ENCODE measurements at regions not wholly inside any gene's neighbourhood (a gene's known extent, or its start where the extent isn't known, plus 50 kb on each side); places are given as distances from the start of the nearest gene placed in this dataset.

- TF ChIP-seq TAF1 (IDR thresholded peaks at IDR 0.05; ENCODE audit: borderline replicate concordance, insufficient read depth, low read length) (no peak), FOXP2 (optimal IDR thresholded peaks at IDR 0.05; ENCODE audit: borderline replicate concordance, extremely low read depth, extremely low read length, insufficient read depth) (no peak), REST (IDR thresholded peaks at IDR 0.05; ENCODE audit: insufficient read depth in 1 of 2, low read depth in 2 of 2, low read length in 2 of 2) (no peak), SIN3A (IDR thresholded peaks at IDR 0.05; ENCODE audit: borderline replicate concordance, insufficient read depth, low read length) (no peak), POLR2AphosphoS5 (IDR thresholded peaks at IDR 0.05; ENCODE audit: low read depth, low read length) (no peak)
Observed at GRCh38 chr15:96200357-96200967, 130.0 kb upstream of the NR2F2 start.

GRCh38 chr15:96201696-96202095 lies 128.8 kb upstream of the NR2F2 start:
- TF ChIP-seq FOXP2 (optimal IDR thresholded peaks at IDR 0.05; ENCODE audit: borderline replicate concordance, extremely low read depth, extremely low read length, insufficient read depth) (no peak), TAF1 (IDR thresholded peaks at IDR 0.05; ENCODE audit: borderline replicate concordance, insufficient read depth, low read length) (no peak), SIN3A (IDR thresholded peaks at IDR 0.05; ENCODE audit: borderline replicate concordance, insufficient read depth, low read length) (no peak), POLR2AphosphoS5 (IDR thresholded peaks at IDR 0.05; ENCODE audit: low read depth, low read length) (no peak), REST (IDR thresholded peaks at IDR 0.05; ENCODE audit: insufficient read depth in 1 of 2, low read depth in 2 of 2, low read length in 2 of 2) (no peak)

- TF ChIP-seq POLR2AphosphoS5 (IDR thresholded peaks at IDR 0.05; ENCODE audit: low read depth, low read length) (no peak), FOXP2 (optimal IDR thresholded peaks at IDR 0.05; ENCODE audit: borderline replicate concordance, extremely low read depth, extremely low read length, insufficient read depth) (no peak), TAF1 (IDR thresholded peaks at IDR 0.05; ENCODE audit: borderline replicate concordance, insufficient read depth, low read length) (no peak), SIN3A (IDR thresholded peaks at IDR 0.05; ENCODE audit: borderline replicate concordance, insufficient read depth, low read length) (no peak), REST (IDR thresholded peaks at IDR 0.05; ENCODE audit: insufficient read depth in 1 of 2, low read depth in 2 of 2, low read length in 2 of 2) (no peak)
Observed at GRCh38 chr15:96207377-96208006, 123.0 kb upstream of the NR2F2 start.

GRCh38 chr15:96209285-96209735 lies 121.2 kb upstream of the NR2F2 start:
- TF ChIP-seq REST (IDR thresholded peaks at IDR 0.05; ENCODE audit: insufficient read depth in 1 of 2, low read depth in 2 of 2, low read length in 2 of 2): no peak
- TF ChIP-seq FOXP2 (optimal IDR thresholded peaks at IDR 0.05; ENCODE audit: borderline replicate concordance, extremely low read depth, extremely low read length, insufficient read depth): no peak
- TF ChIP-seq SIN3A (IDR thresholded peaks at IDR 0.05; ENCODE audit: borderline replicate concordance, insufficient read depth, low read length): no peak
- TF ChIP-seq POLR2AphosphoS5 (IDR thresholded peaks at IDR 0.05; ENCODE audit: low read depth, low read length): no peak
- no peak for TF ChIP-seq TAF1 (IDR thresholded peaks at IDR 0.05; ENCODE audit: borderline replicate concordance, insufficient read depth, low read length)

Measured in PFSK-1 (cell line).